ENCODE measurements at regions not wholly inside any gene's neighbourhood (a gene's known extent, or its start where the extent isn't known, plus 50 kb on each side); places are given as distances from the start of the nearest gene placed in this dataset.

GRCh38 chr22:23522623-23523251 is 57.4 kb downstream of the IGLL1 start:
- Histone ChIP-seq H2BK120ac (ENCODE audit: insufficient read depth, low read length, poor library complexity) (peak overlapping the region; percentile 98), H3K4me3 (ENCODE audit: low read depth, low read length) (no peak overlapping the region), H3K27ac (ENCODE audit: low read depth, low read length) (peak overlapping the region; percentile 94), H3K23ac (ENCODE audit: low read length) (no peak overlapping the region), H3K79me1 (ENCODE audit: low read length) (peaks cover 60% of the 10 kb centered on the region), H3K9ac (ENCODE audit: low read length) (no peak overlapping the region), H2AFZ (ENCODE audit: insufficient read depth, low read length, poor library complexity) (peak overlapping the region; percentile 26), H2AK5ac (ENCODE audit: low read length) (peak overlapping the region; percentile 0), H3K14ac (ENCODE audit: low read length) (peak overlapping the region; percentile 43), H3K4ac (ENCODE audit: low read depth, low read length) (peak overlapping the region; percentile 88), H3K4me2 (ENCODE audit: low read length) (peak overlapping the region; percentile 35), H3K9me3 (ENCODE audit: insufficient read depth, low read depth, low read length) (peaks cover 1% of the 10 kb centered on the region), H3K27me3 (ENCODE audit: insufficient read depth, low read length) (no peaks in the 10 kb centered on the region), H3K4me1 (ENCODE audit: control insufficient read depth in 1 of 2, insufficient read depth in 2 of 2, low read length in 2 of 2) (peaks cover 41 to 49% of the 10 kb centered on the region in 2 experiments), H3K79me2 (ENCODE audit: control insufficient read depth, insufficient read depth, low read length, poor library complexity) (peaks cover 15% of the 10 kb centered on the region), H4K91ac (ENCODE audit: low read depth, low read length) (peak overlapping the region; percentile 93), H4K8ac (ENCODE audit: low read depth, low read length) (peak overlapping the region; percentile 55), H3K18ac (ENCODE audit: low read length) (peak overlapping the region; percentile 17), H2BK5ac (ENCODE audit: low read depth, low read length, poor library complexity) (peak overlapping the region; percentile 92), H3K36me3 (ENCODE audit: control insufficient read depth in 1 of 2, insufficient read depth in 2 of 2, low read length in 2 of 2) (no peaks in the 10 kb centered on the region), H4K12ac (ENCODE audit: low read depth, low read length) (peak overlapping the region; percentile 21), H2BK12ac (ENCODE audit: low read length) (peak overlapping the region; percentile 92)
- peak in 1 of 2 donors; percentile 22 for DNase-seq
- no CpG with 5 or more reads among the region's 38 CpGs for WGBS (ENCODE audit: extremely low coverage, insufficient coverage, insufficient read length)

GRCh38 chr22:23521441-23522113 is 58.5 kb downstream of the IGLL1 start:
- Histone ChIP-seq H4K91ac (ENCODE audit: low read depth, low read length) (peak overlapping the region; percentile 100), H3K18ac (ENCODE audit: low read length) (peak overlapping the region; percentile 99), H2BK120ac (ENCODE audit: insufficient read depth, low read length, poor library complexity) (peak overlapping the region; percentile 99), H2AK5ac (ENCODE audit: low read length) (peak overlapping the region; percentile 99), H3K4me3 (ENCODE audit: low read depth, low read length) (no peak overlapping the region), H3K4me2 (ENCODE audit: low read length) (peak overlapping the region; percentile 54), H3K27ac (ENCODE audit: low read depth, low read length) (peak overlapping the region; percentile 100), H3K23ac (ENCODE audit: low read length) (no peak overlapping the region), H3K9ac (ENCODE audit: low read length) (peak overlapping the region; percentile 12), H3K4ac (ENCODE audit: low read depth, low read length) (peak overlapping the region; percentile 84), H4K8ac (ENCODE audit: low read depth, low read length) (peak overlapping the region; percentile 97), H2AFZ (ENCODE audit: insufficient read depth, low read length, poor library complexity) (peak overlapping the region; percentile 82), H3K4me1 (ENCODE audit: control insufficient read depth in 1 of 2, insufficient read depth in 2 of 2, low read length in 2 of 2) (peaks cover 43 to 48% of the 10 kb centered on the region in 2 experiments), H3K79me2 (ENCODE audit: control insufficient read depth, insufficient read depth, low read length, poor library complexity) (peaks cover 15% of the 10 kb centered on the region), H2BK5ac (ENCODE audit: low read depth, low read length, poor library complexity) (peak overlapping the region; percentile 99), H2BK12ac (ENCODE audit: low read length) (peak overlapping the region; percentile 97), H3K79me1 (ENCODE audit: low read length) (peaks cover 54% of the 10 kb centered on the region), H3K9me3 (ENCODE audit: insufficient read depth, low read depth, low read length) (peaks cover 1% of the 10 kb centered on the region), H3K27me3 (ENCODE audit: insufficient read depth, low read length) (no peaks in the 10 kb centered on the region), H3K36me3 (ENCODE audit: control insufficient read depth in 1 of 2, insufficient read depth in 2 of 2, low read length in 2 of 2) (no peaks in the 10 kb centered on the region), H4K12ac (ENCODE audit: low read depth, low read length) (peak overlapping the region; percentile 81), H3K14ac (ENCODE audit: low read length) (peak overlapping the region; percentile 96)
- DNase-seq, result peak; percentile 94 to 99
- WGBS (ENCODE audit: extremely low coverage, insufficient coverage, insufficient read length), result no CpG with 5 or more reads among the region's 65 CpGs

GRCh38 chr22:23520863-23521440 is 59.1 kb downstream of the IGLL1 start:
- peak overlapping the region; percentile 100 for H4K91ac ChIP-seq (ENCODE audit: low read depth, low read length)
- no peaks in the 10 kb centered on the region for H3K27me3 ChIP-seq (ENCODE audit: insufficient read depth, low read length)
- H2BK120ac ChIP-seq (ENCODE audit: insufficient read depth, low read length, poor library complexity), result peak overlapping the region; percentile 99
- H3K23ac ChIP-seq (ENCODE audit: low read length), result no peak overlapping the region
- H3K27ac ChIP-seq (ENCODE audit: low read depth, low read length), result peak overlapping the region; percentile 100
- DNase-seq, result peak in 1 of 2 donors; percentile 36
- no peaks in the 10 kb centered on the region for H3K36me3 ChIP-seq (ENCODE audit: control insufficient read depth in 1 of 2, insufficient read depth in 2 of 2, low read length in 2 of 2)
- peak overlapping the region; percentile 82 for H2AFZ ChIP-seq (ENCODE audit: insufficient read depth, low read length, poor library complexity)
- H3K4me3 ChIP-seq (ENCODE audit: low read depth, low read length), result no peak overlapping the region
- peak overlapping the region; percentile 59 for H3K9ac ChIP-seq (ENCODE audit: low read length)
- peak overlapping the region; percentile 96 for H3K14ac ChIP-seq (ENCODE audit: low read length)
- peaks cover 1% of the 10 kb centered on the region for H3K9me3 ChIP-seq (ENCODE audit: insufficient read depth, low read depth, low read length)
- H3K4ac ChIP-seq (ENCODE audit: low read depth, low read length), result peak overlapping the region; percentile 84
- H3K79me2 ChIP-seq (ENCODE audit: control insufficient read depth, insufficient read depth, low read length, poor library complexity), result peaks cover 15% of the 10 kb centered on the region
- H2BK12ac ChIP-seq (ENCODE audit: low read length), result peak overlapping the region; percentile 97
- H3K18ac ChIP-seq (ENCODE audit: low read length), result peak overlapping the region; percentile 99
- peak overlapping the region; percentile 96 for H4K12ac ChIP-seq (ENCODE audit: low read depth, low read length)
- peaks cover 46 to 53% of the 10 kb centered on the region in 2 experiments for H3K4me1 ChIP-seq (ENCODE audit: control insufficient read depth in 1 of 2, insufficient read depth in 2 of 2, low read length in 2 of 2)
- peak overlapping the region; percentile 54 for H3K4me2 ChIP-seq (ENCODE audit: low read length)
- H2AK5ac ChIP-seq (ENCODE audit: low read length), result peak overlapping the region; percentile 99
- peak overlapping the region; percentile 99 for H2BK5ac ChIP-seq (ENCODE audit: low read depth, low read length, poor library complexity)
- H4K8ac ChIP-seq (ENCODE audit: low read depth, low read length), result peak overlapping the region; percentile 97
- peaks cover 53% of the 10 kb centered on the region for H3K79me1 ChIP-seq (ENCODE audit: low read length)
- no CpG with 5 or more reads among the region's 28 CpGs for WGBS (ENCODE audit: extremely low coverage, insufficient coverage, insufficient read length)

- Histone ChIP-seq H3K4ac (ENCODE audit: low read depth, low read length) (peak overlapping the region; percentile 85), H3K27ac (ENCODE audit: low read depth, low read length) (peak overlapping the region; percentile 100), H3K27me3 (ENCODE audit: insufficient read depth, low read length) (no peaks in the 10 kb centered on the region), H3K9ac (ENCODE audit: low read length) (no peak overlapping the region), H3K9me3 (ENCODE audit: insufficient read depth, low read depth, low read length) (no peaks in the 10 kb centered on the region), H4K12ac (ENCODE audit: low read depth, low read length) (peak overlapping the region; percentile 82), H4K8ac (ENCODE audit: low read depth, low read length) (peak overlapping the region; percentile 87), H2BK5ac (ENCODE audit: low read depth, low read length, poor library complexity) (peak overlapping the region; percentile 92), H3K79me1 (ENCODE audit: low read length) (peaks cover 51% of the 10 kb centered on the region), H3K4me1 (ENCODE audit: control insufficient read depth in 1 of 2, insufficient read depth in 2 of 2, low read length in 2 of 2) (peaks cover 46 to 53% of the 10 kb centered on the region in 2 experiments), H2BK120ac (ENCODE audit: insufficient read depth, low read length, poor library complexity) (peak overlapping the region; percentile 99), H3K4me3 (ENCODE audit: low read depth, low read length) (no peak overlapping the region), H3K36me3 (ENCODE audit: control insufficient read depth in 1 of 2, insufficient read depth in 2 of 2, low read length in 2 of 2) (no peaks in the 10 kb centered on the region), H3K14ac (ENCODE audit: low read length) (peak overlapping the region; percentile 96), H3K79me2 (ENCODE audit: control insufficient read depth, insufficient read depth, low read length, poor library complexity) (peaks cover 15% of the 10 kb centered on the region), H3K4me2 (ENCODE audit: low read length) (no peak overlapping the region), H3K18ac (ENCODE audit: low read length) (peak overlapping the region; percentile 92), H2AFZ (ENCODE audit: insufficient read depth, low read length, poor library complexity) (peak overlapping the region; percentile 5), H2BK12ac (ENCODE audit: low read length) (peak overlapping the region; percentile 95), H4K91ac (ENCODE audit: low read depth, low read length) (peak overlapping the region; percentile 100), H3K23ac (ENCODE audit: low read length) (no peak overlapping the region), H2AK5ac (ENCODE audit: low read length) (peak overlapping the region; percentile 94)
- DNase-seq, result no peak
- no CpG with 5 or more reads among the region's 11 CpGs for WGBS (ENCODE audit: extremely low coverage, insufficient coverage, insufficient read length)
Measured at GRCh38 chr22:23519442-23520157, 60.5 kb downstream of the IGLL1 start.
